H9 (cell line): ENCODE measurements at regions not wholly inside any gene's neighbourhood (a gene's known extent, or its start where the extent isn't known, plus 50 kb on each side); places are given as distances from the start of the nearest gene placed in this dataset.

ENCODE experiments used
- DNase-seq: peaks from one replicate; pipeline ENCODE4 v3.0.0-alpha.2; 2017
- H2AFZ ChIP-seq: one replicate; pipeline ENCODE4 v1.6.1; 2013; ENCODE audit warnings: mild to moderate bottlenecking, low read length, control low read depth, moderate library complexity
- H2AK5ac ChIP-seq: 2 replicates; pipeline ENCODE4 v1.6.1; 2013; ENCODE audit warnings: low read length, control low read depth, mixed read lengths; ENCODE audit not compliant: insufficient read length
- H2BK120ac ChIP-seq: one replicate; pipeline ENCODE4 v1.6.1; 2013; ENCODE audit warnings: low read depth, mild to moderate bottlenecking, low read length, control low read depth, inconsistent platforms; ENCODE audit not compliant: poor library complexity, severe bottlenecking
- H2BK12ac ChIP-seq: 2 replicates; pipeline ENCODE4 v1.6.1; 2013; ENCODE audit warnings: low read length, control low read depth, mixed read lengths, low read depth; ENCODE audit not compliant: insufficient read length
- H2BK15ac ChIP-seq: 2 replicates; pipeline ENCODE4 v1.6.1; 2013; ENCODE audit warnings: low read depth, low read length, control low read depth
- H2BK20ac ChIP-seq: one replicate; pipeline ENCODE4 v1.6.1; 2013; ENCODE audit warnings: low read depth, mild to moderate bottlenecking, low read length, control low read depth, inconsistent platforms; ENCODE audit not compliant: poor library complexity, severe bottlenecking
- H2BK5ac ChIP-seq: 2 replicates; pipeline ENCODE4 v1.6.1; 2013; ENCODE audit warnings: low read length, control low read depth, mixed read lengths; ENCODE audit not compliant: insufficient read length
- H3K14ac ChIP-seq: 2 replicates; pipeline ENCODE4 v1.6.1; 2013; ENCODE audit warnings: low read length, control low read depth; ENCODE audit not compliant: insufficient read depth
- H3K18ac ChIP-seq: 2 replicates; pipeline ENCODE4 v1.6.1; 2013; ENCODE audit warnings: low read depth, mild to moderate bottlenecking, mixed read lengths, low read length, control low read depth; ENCODE audit not compliant: insufficient read length
- H3K23ac ChIP-seq: 2 replicates; pipeline ENCODE4 v1.6.1; 2013; ENCODE audit warnings: low read length, control low read depth, mixed read lengths, low read depth; ENCODE audit not compliant: insufficient read length
- H3K23me2 ChIP-seq: 2 replicates; pipeline ENCODE4 v1.6.1; 2013; ENCODE audit warnings: low read depth, mild to moderate bottlenecking, mixed read lengths, low read length, control low read depth; ENCODE audit not compliant: insufficient read length, poor library complexity, severe bottlenecking
- H3K27ac ChIP-seq: 2 replicates; pipeline ENCODE4 v1.5.1; 2013; ENCODE audit warnings: low read length, control low read depth, mixed read lengths, low read depth; ENCODE audit not compliant: insufficient read length
- H3K27me3 ChIP-seq: 2 replicates; pipeline ENCODE4 v1.6.1; 2013; ENCODE audit warnings: low read length, control low read depth, inconsistent platforms; ENCODE audit not compliant: insufficient read depth
- H3K4ac ChIP-seq: 2 replicates; pipeline ENCODE4 v1.6.1; 2013; ENCODE audit warnings: low read depth, mild to moderate bottlenecking, control low read depth, inconsistent platforms, low read length, moderate library complexity
- H3K4me1 ChIP-seq: 2 replicates; pipeline ENCODE4 v1.6.1; 2013; ENCODE audit warnings: low read length, control low read depth, inconsistent platforms; ENCODE audit not compliant: insufficient read depth
- H3K4me2 ChIP-seq: 2 replicates; pipeline ENCODE4 v1.6.1; 2013; ENCODE audit warnings: low read length, control low read depth, mixed read lengths; ENCODE audit not compliant: insufficient read length, insufficient read depth
- H3K56ac ChIP-seq: 2 replicates; pipeline ENCODE4 v1.6.1; 2013; ENCODE audit warnings: low read depth, mild to moderate bottlenecking, mixed read lengths, low read length, control low read depth; ENCODE audit not compliant: insufficient read length
- H3K79me1 ChIP-seq: 2 replicates; pipeline ENCODE4 v1.6.1; 2013; ENCODE audit warnings: low read depth, mild to moderate bottlenecking, moderate library complexity, low read length, control low read depth, inconsistent platforms; ENCODE audit not compliant: insufficient read depth, poor library complexity, severe bottlenecking
- H3K79me2 ChIP-seq: 2 replicates; pipeline ENCODE4 v1.6.1; 2013; ENCODE audit warnings: low read length, control low read depth, inconsistent platforms; ENCODE audit not compliant: insufficient read depth
- H3K9ac ChIP-seq: 2 replicates; pipeline ENCODE4 v1.6.1; 2013; ENCODE audit warnings: low read length, control low read depth, mixed read lengths; ENCODE audit not compliant: insufficient read length; ENCODE audit errors: extremely low read depth
- H3K9me3 ChIP-seq: one replicate; pipeline ENCODE4 v1.6.1; 2013; ENCODE audit warnings: low read depth, low read length, inconsistent platforms; ENCODE audit not compliant: control insufficient read depth
- H3T11ph ChIP-seq: one replicate; pipeline ENCODE4 v1.6.1; 2013; ENCODE audit warnings: mild to moderate bottlenecking, low read length, control low read depth, inconsistent platforms
- H4K20me1 ChIP-seq: one replicate; pipeline ENCODE4 v1.6.1; 2013; ENCODE audit not compliant: control insufficient read depth, insufficient read length, insufficient read depth
- H4K5ac ChIP-seq: 2 replicates; pipeline ENCODE4 v1.6.1; 2013; ENCODE audit warnings: low read depth, mild to moderate bottlenecking, mixed read lengths, low read length, control low read depth; ENCODE audit not compliant: insufficient read length
- H4K8ac ChIP-seq: replicated peaks from 2 replicates; pipeline ENCODE4 v1.6.1; 2013; ENCODE audit warnings: low read length, control low read depth, mixed read lengths, low read depth; ENCODE audit not compliant: insufficient read length
- H4K91ac ChIP-seq: 2 replicates; pipeline ENCODE4 v1.6.1; 2013; ENCODE audit warnings: low read depth, mild to moderate bottlenecking, moderate library complexity, mixed read lengths, low read length, control low read depth; ENCODE audit not compliant: insufficient read length
- H3K27ac Mint-ChIP-seq, 3 experiments: 2 replicates in 2 of 3; 3 replicates in 1 of 3; pipeline ENCODE4 v1.8.0; 2020 to 2021; ENCODE audit warnings: mixed read lengths in 3 of 3, mild to moderate bottlenecking in 1 of 3, moderate library complexity in 1 of 3
- H3K27me3 Mint-ChIP-seq: 2 replicates; pipeline ENCODE4 v1.8.0; 2021; ENCODE audit warnings: low read depth, mild to moderate bottlenecking, moderate library complexity, mixed read lengths
- H3K36me3 Mint-ChIP-seq, 3 experiments: 2 replicates in 2 of 3; 3 replicates in 1 of 3; pipeline ENCODE4 v1.8.0; 2020 to 2021; ENCODE audit warnings: low read depth in 3 of 3, mixed read lengths in 3 of 3; ENCODE audit not compliant: insufficient read depth in 1 of 3
- H3K4me1 Mint-ChIP-seq, 2 experiments: 2 replicates each; pipeline ENCODE4 v1.8.0; 2020; ENCODE audit warnings: mixed read lengths in 2 of 2
- H3K4me3 Mint-ChIP-seq, 2 experiments: 2 replicates in 1 of 2; 3 replicates in 1 of 2; pipeline ENCODE4 v1.8.0; 2020 to 2021; ENCODE audit warnings: mild to moderate bottlenecking in 2 of 2, mixed read lengths in 2 of 2, moderate library complexity in 1 of 2
- H3K9me3 Mint-ChIP-seq, 2 experiments: 2 replicates in 1 of 2; 3 replicates in 1 of 2; pipeline ENCODE4 v1.8.0; 2020; ENCODE audit warnings: mild to moderate bottlenecking in 2 of 2, mixed read lengths in 2 of 2, moderate library complexity in 1 of 2
- WGBS: extraction: QIAGEN DNeasy Blood & Tissue Kit; methylation state at CpG from one replicate; pipeline ENCODE4 v1.1.7; 2013; ENCODE audit warnings: missing lambda C conversion rate, low lambda C conversion rate, mixed read lengths; ENCODE audit not compliant: insufficient read length; ENCODE audit errors: extremely low coverage; 5-methylcytosine and 5-hydroxymethylcytosine counted together
- TF ChIP-seq, protein P1 (sequence below): fragments of 200-600 bp; sonication (generic); conservative IDR thresholded peaks from 3 replicates; pipeline ENCODE4 v1.8.0; 2021; ENCODE audit warnings: antibody characterized with exemption, mild to moderate bottlenecking

DNA sequence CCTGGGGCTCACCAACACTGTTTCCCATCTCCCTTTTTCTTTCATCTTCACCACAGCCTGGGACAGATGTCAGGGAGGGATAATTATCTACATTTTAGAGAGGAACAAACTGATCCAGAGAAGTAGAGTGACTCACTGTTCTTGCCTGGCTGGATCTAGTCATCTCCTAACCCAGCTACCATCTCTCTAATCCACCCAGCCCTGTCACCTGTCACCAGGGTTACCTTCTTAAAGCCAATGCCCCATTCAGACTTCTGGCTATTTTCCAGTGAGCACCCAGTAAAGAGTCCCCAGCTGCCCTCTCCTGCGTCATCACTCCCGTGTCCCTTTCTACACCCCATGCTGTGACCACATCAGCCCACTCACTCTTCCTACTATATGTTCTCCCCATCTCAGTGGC, 68.4 kb upstream of the DUSP5 start:
- H4K5ac ChIP-seq, result no peak overlapping the region
- Mint-ChIP-seq H3K27ac (peak overlapping the region in 1 of 3 experiments; percentile 78; a peak in 1 of 7 replicates), H3K36me3 (no peaks in the 10 kb centered on the region; a peak in 1 of 7 replicates), H3K4me3 (no peak overlapping the region), H3K9me3 (no peaks in the 10 kb centered on the region; a peak in 2 of 5 replicates), H3K4me1 (peaks cover 12 to 16% of the 10 kb centered on the region in 2 experiments), H3K27me3 (0 out of 2 replicates have a peak, but pooled peaks cover 2% of the 10 kb centered on the region)
- H3T11ph ChIP-seq, result no peak overlapping the region
- no peaks in the 10 kb centered on the region; the same call in 1 of the 2 replicates for H3K4me1 ChIP-seq
- H4K8ac ChIP-seq, result no peak overlapping the region
- H2BK5ac ChIP-seq, result no peak overlapping the region
- no CpG with 5 or more reads among the region's 2 CpGs for WGBS
- no peak overlapping the region for H4K91ac ChIP-seq
- no peak overlapping the region for H3K27ac ChIP-seq
- no peak overlapping the region for H3K56ac ChIP-seq
- no peak overlapping the region for H3K18ac ChIP-seq
- H3K9ac ChIP-seq, result no peak overlapping the region
- H3K4ac ChIP-seq, result no peak overlapping the region
- no peak overlapping the region for H2BK20ac ChIP-seq
- no peaks in the 10 kb centered on the region for H4K20me1 ChIP-seq
- no peak overlapping the region for H3K4me2 ChIP-seq
- H2BK15ac ChIP-seq, result no peak overlapping the region
- no peak for DNase-seq
- no peak overlapping the region for H3K23ac ChIP-seq
- no peaks in the 10 kb centered on the region for H3K9me3 ChIP-seq
- TF ChIP-seq, protein P1, sequence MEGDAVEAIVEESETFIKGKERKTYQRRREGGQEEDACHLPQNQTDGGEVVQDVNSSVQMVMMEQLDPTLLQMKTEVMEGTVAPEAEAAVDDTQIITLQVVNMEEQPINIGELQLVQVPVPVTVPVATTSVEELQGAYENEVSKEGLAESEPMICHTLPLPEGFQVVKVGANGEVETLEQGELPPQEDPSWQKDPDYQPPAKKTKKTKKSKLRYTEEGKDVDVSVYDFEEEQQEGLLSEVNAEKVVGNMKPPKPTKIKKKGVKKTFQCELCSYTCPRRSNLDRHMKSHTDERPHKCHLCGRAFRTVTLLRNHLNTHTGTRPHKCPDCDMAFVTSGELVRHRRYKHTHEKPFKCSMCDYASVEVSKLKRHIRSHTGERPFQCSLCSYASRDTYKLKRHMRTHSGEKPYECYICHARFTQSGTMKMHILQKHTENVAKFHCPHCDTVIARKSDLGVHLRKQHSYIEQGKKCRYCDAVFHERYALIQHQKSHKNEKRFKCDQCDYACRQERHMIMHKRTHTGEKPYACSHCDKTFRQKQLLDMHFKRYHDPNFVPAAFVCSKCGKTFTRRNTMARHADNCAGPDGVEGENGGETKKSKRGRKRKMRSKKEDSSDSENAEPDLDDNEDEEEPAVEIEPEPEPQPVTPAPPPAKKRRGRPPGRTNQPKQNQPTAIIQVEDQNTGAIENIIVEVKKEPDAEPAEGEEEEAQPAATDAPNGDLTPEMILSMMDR, result no peak
- no peaks in the 10 kb centered on the region for H3K79me2 ChIP-seq
- H2BK120ac ChIP-seq, result no peak overlapping the region
- H2AFZ ChIP-seq, result no peak overlapping the region
- H2BK12ac ChIP-seq, result no peak overlapping the region
- H3K23me2 ChIP-seq, result no peaks in the 10 kb centered on the region
- H3K79me1 ChIP-seq, result no peaks in the 10 kb centered on the region
- no peak overlapping the region for H2AK5ac ChIP-seq
- H3K27me3 ChIP-seq, result no peaks in the 10 kb centered on the region
- H3K14ac ChIP-seq, result no peak overlapping the region
